GM12874 (cell line): ENCODE measurements at regions not wholly inside any gene's neighbourhood (a gene's known extent, or its start where the extent isn't known, plus 50 kb on each side); places are given as distances from the start of the nearest gene placed in this dataset.

Experiments
- TF ChIP-seq, protein P1 (sequence below): IDR thresholded peaks from 2 replicates; pipeline ENCODE4 v1.5.1; 2011; ENCODE audit warnings: low read depth, mild to moderate bottlenecking, control low read depth, low read length, moderate library complexity; ENCODE audit not compliant: insufficient read depth

DNA sequence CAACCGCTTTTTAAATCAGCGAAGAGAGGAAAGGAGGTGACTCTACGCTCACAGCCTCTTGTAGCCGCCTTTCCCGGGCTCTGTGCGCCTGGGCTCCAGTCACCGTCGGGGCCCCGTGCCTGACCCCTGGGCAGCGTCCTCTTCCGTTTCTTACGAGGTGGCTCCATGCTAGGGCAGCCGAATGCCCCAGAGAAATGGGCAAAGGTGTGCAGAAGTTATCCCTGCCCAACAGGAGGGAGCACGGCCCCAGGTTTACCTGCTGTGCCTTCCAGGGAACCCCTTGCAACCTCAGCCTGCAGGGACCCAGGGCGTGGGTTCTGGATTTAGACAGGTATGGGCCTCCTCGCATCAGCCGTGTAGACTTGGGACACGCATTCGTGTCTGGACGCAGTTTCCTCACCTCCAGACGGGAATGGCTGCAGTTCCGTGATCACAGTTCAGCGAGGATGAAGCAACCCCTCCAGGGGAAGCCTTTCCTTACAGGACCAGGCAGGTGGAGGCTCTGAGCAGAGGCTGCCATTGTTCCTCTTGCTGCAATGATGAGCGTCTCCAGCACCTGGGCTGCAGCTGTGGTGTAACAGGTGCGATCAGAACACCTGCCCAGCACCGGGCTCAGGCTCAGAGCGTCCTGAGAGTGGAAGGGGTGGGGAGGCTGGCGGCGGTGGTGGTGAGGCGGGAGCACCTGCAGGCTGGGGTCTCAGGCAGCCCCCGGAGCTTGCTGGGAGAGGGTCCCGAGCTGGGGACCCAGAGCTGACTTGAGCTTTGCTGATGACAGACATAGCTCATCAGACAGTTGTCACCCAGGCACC, 81.3 kb upstream of the BHLHE23 start:
- TF ChIP-seq, protein P1, sequence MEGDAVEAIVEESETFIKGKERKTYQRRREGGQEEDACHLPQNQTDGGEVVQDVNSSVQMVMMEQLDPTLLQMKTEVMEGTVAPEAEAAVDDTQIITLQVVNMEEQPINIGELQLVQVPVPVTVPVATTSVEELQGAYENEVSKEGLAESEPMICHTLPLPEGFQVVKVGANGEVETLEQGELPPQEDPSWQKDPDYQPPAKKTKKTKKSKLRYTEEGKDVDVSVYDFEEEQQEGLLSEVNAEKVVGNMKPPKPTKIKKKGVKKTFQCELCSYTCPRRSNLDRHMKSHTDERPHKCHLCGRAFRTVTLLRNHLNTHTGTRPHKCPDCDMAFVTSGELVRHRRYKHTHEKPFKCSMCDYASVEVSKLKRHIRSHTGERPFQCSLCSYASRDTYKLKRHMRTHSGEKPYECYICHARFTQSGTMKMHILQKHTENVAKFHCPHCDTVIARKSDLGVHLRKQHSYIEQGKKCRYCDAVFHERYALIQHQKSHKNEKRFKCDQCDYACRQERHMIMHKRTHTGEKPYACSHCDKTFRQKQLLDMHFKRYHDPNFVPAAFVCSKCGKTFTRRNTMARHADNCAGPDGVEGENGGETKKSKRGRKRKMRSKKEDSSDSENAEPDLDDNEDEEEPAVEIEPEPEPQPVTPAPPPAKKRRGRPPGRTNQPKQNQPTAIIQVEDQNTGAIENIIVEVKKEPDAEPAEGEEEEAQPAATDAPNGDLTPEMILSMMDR: no peak

DNA sequence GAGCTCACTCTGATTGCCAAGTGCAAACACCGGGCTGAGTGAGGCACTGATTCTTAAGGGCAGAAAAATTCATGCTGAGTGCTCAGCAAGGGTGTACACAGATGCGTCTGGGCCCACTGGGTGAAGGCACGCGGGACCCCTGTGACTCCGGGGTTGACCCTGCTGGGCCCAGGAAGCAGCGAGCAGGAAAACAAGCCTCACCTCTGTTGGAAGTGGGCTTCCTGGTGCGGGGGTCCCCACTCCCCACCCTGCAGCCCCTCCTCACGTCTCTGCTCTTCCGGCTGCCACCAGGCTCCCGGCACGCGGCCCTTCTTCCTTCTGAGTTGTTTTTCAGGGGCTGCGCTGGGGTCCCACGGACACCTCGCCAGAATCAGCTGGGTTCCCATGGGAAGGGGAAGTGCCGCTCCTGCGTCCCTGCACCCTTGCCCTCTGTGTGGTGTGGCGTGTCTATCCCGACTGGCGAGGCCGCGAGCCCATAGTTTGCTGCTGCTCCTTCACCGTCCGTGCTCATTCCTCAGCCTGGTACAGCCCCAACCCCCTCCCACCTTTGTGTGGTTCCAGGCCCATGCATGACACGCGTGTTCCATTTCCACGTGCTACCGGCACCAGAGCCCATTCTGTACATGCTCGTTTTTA, 80.6 kb upstream of the BHLHE23 start:
- TF ChIP-seq, protein P1: no peak

DNA sequence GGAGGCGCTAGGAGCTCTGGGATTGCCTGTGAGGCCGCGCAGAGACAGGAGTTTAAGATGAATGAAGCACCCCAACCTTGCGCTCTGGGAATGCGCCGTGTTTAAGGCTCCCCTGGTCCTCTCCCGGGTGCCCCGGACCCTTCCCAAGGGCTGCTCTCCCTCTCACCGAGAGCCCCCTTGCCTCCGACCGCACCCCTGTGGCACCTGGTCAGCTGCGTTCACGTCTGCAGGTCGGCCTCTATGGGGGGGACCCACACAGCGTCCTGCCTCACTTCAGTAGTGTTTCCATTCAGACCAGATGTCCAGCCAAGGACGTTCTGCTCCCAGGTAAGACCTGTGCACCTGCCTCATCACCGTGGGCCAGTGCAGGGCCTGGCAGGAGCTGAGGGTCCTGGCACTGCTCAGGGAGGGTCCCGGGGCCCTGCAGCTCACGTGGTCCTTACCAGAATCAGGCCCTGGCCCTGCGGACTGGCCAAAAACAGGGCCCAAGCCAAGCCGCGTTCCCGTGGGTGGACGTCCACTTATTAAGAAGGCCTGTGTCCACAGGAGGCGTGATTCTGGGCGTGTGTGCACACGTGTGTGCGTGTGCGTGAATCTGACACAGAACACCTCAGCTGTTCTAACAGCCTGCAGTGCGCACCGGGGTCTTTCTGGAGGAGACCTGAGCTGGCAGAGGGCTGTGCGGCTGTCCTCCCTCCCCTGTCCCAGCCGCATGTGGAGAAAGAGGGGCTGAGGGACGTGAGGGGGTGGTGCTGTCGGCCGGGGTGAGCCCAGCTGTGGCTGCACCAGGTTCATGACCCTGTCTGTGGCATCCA, 79.9 kb upstream of the BHLHE23 start:
- TF ChIP-seq, protein P1: no peak

DNA sequence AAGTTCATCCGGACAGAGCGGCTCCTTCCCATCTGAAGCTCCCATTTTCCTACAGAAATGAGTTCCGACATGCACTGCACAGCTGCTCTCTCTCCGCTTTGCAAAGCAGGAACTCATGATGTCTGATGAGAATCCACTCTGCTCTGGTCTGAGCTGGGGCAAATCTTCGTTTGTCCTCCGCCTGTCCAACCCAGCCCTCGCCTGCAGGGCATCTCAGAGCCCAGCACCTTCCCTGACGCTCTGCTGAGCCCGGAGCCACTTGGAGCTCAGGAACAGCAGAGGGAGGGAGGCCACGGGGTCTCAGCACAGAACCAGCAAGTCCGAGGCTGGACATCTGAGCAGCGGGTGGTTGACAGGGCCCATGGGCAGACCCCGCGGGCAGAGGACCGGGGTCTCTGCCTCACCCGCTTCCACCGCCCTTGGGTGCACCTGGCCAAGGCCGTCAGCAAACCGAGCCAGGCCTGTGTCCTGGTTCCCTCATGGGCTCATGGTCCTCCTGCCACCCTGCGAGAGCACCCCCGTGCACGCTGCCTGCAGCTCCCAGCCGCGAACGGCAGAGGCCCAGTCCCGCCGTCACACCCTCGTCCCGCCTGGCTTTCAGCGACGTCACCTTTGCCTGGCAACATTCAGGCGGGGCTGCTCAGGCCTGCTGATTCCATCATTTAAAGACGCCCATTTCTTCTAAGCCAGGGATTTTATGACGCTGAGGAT, 78.5 kb upstream of the BHLHE23 start:
- TF ChIP-seq, protein P1: no peak

DNA sequence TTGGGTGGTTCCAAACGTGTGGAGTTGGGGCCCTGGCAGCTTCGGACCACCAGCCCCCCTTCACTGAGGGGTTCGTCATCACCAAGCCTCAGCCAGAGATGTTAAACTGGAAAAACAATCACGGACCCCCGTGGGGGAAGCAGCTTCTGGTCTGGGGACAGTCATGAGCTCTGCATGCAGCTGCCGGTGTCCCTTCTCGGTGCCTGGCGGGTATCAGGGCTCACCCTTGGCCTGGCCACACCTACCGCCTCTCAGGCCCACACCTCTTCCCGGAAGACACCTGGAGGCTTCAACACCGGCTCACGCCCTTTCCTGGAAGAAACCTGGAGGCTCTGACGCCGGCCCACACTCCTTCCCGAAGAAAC, 77.8 kb upstream of the BHLHE23 start:
- TF ChIP-seq, protein P1: no peak

DNA sequence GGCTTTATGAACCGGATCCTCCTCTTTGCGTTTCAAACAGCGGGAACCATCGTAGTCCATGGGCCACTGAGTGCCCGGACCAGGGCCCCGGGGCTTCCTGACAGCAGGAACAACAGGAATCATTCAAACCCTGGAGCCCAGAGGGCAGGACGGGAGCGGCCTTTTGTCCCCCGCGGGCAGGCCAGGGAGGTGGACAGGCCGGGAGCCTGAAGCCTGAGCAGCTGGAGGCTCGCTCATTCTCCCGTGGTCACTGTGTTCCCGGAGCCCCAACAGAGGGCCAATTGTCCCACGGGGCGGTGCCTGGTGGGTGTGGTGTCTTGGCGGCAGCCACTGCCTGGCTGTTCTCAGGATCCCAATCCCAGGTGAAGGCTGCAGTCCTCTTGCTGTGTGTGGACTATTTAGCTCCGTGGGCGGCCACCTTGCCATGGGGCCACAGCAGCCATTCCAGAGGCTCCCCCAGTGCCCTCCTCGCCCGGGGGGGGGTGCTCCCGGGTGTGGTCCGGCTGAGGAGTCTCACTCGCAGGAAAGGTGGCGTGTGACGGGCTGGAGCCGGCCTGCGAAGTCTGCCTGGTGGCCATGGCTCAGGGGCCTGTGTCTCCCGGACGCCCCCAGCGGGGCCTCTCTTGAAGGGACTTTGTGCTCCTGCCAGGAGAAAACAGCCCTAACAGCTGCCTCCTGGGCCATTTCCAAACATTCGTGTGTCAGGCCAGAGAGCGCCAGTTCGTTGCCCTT, 77.2 kb upstream of the BHLHE23 start:
- TF ChIP-seq, protein P1: no peak
